B cell (primary cell): ENCODE measurements at regions not wholly inside any gene's neighbourhood (a gene's known extent, or its start where the extent isn't known, plus 50 kb on each side); places are given as distances from the start of the nearest gene placed in this dataset.

Source experiments
- ATAC-seq: fragments of 200-7000 bp; cut with Tn5 transposase; one replicate; pipeline ENCODE4 v1.10.0; 2021; ENCODE audit warnings: low read depth, mild to moderate bottlenecking, moderate number of reproducible peaks, moderate library complexity
- CTCF ChIA-PET: fragments of 350-600 bp; sonication (Branson Sonifier 250); formaldehyde crosslinking; loops from one replicate; lab custom pipeline; 2021; ENCODE audit warnings: antibody characterized with exemption, inconsistent platforms; lab: Charles Lee
- POLR2A ChIA-PET: fragments of 350-600 bp; sonication (Branson Sonifier 250); formaldehyde crosslinking; loops from one replicate; lab custom pipeline; 2021; ENCODE audit warnings: antibody characterized with exemption; lab: Charles Lee
- DNase-seq: peaks from one replicate; pipeline ENCODE4 v3.0.0; 2013
- H2AFZ ChIP-seq: 2 replicates; pipeline ENCODE4 v1.6.1; 2012; ENCODE audit warnings: mild to moderate bottlenecking, low read depth, low read length; ENCODE audit not compliant: insufficient read depth, poor library complexity, severe bottlenecking
- H3K27ac ChIP-seq, 2 donors: 1 replicate in 1 of 2; 2 replicates in 1 of 2; pipeline ENCODE4 v1.5.1; 2012 to 2013; ENCODE audit warnings: low read length in 2 of 2, mild to moderate bottlenecking in 2 of 2, moderate library complexity in 1 of 2
- H3K27me3 ChIP-seq, 4 experiments: fragments of 200-600 bp in 1 of 4; sonication (generic) in 1 of 4; replicated peaks in 1 of 4; 1 replicate in 2 of 4; 2 replicates in 2 of 4; pipeline versions ENCODE4 v1.6.1 to v1.7.0; 2013 to 2016; ENCODE audit warnings: low read length in 3 of 4, mild to moderate bottlenecking in 2 of 4, mixed read lengths in 1 of 4, moderate library complexity in 1 of 4; ENCODE audit not compliant: insufficient read depth in 4 of 4, control insufficient read depth in 3 of 4; ENCODE audit errors: control extremely low read depth in 1 of 4
- H3K36me3 ChIP-seq, 2 experiments: replicated peaks in 1 of 2; 1 replicate in 1 of 2; 2 replicates in 1 of 2; pipeline versions ENCODE4 v1.6.1 to v1.7.1; 2013; ENCODE audit warnings: low read length in 1 of 2; ENCODE audit not compliant: insufficient read depth in 2 of 2, control insufficient read depth in 1 of 2; ENCODE audit errors: control extremely low read depth in 1 of 2, extremely low read depth in 1 of 2
- H3K4me1 ChIP-seq, 2 donors: fragments of 200-600 bp in 1 of 2; sonication (generic) in 1 of 2; 1 replicate in 1 of 2; 2 replicates in 1 of 2; pipeline versions ENCODE4 v1.5.1 to v1.6.1; 2013 to 2017; ENCODE audit warnings: low read length in 2 of 2; ENCODE audit not compliant: control insufficient read depth in 2 of 2, insufficient read depth in 2 of 2
- H3K4me2 ChIP-seq: replicated peaks from 2 replicates; pipeline ENCODE3; 2012; ENCODE audit warnings: mild to moderate bottlenecking, low read depth, low read length; ENCODE audit not compliant: poor library complexity, severe bottlenecking
- H3K4me3 ChIP-seq, 5 experiments: fragments of 200-600 bp in 1 of 5; sonication (generic) in 1 of 5; 1 replicate in 3 of 5; 2 replicates in 2 of 5; pipeline versions ENCODE4 v1.5.1 to v1.7.0; 2011 to 2016; ENCODE audit warnings: low read length in 4 of 5, mild to moderate bottlenecking in 4 of 5, low read depth in 2 of 5, control low read depth in 1 of 5, moderate library complexity in 1 of 5; ENCODE audit not compliant: insufficient read depth in 1 of 5; ENCODE audit errors: control extremely low read depth in 1 of 5, extremely low read depth in 1 of 5
- H3K79me2 ChIP-seq: fragments of 200-600 bp; sonication (generic); one replicate; pipeline ENCODE4 v1.6.0; 2016; ENCODE audit warnings: low read length; ENCODE audit not compliant: control insufficient read depth, insufficient read depth
- H3K9ac ChIP-seq: fragments of 200-600 bp; sonication (generic); 2 replicates; pipeline ENCODE4 v1.6.1; 2017; ENCODE audit warnings: mild to moderate bottlenecking, low read length, moderate library complexity
- H3K9me3 ChIP-seq, 3 donors: one replicate each; pipeline versions ENCODE4 v1.6.1 to v1.7.1; 2013; ENCODE audit warnings: low read length in 2 of 3; ENCODE audit not compliant: control insufficient read depth in 2 of 3, insufficient read depth in 1 of 3; ENCODE audit errors: control extremely low read depth in 1 of 3
- H4K20me1 ChIP-seq: 2 replicates; pipeline ENCODE4 v1.6.0; 2012; ENCODE audit warnings: mild to moderate bottlenecking, low read length; ENCODE audit not compliant: insufficient read depth, control insufficient read depth, poor library complexity, severe bottlenecking
- H3K27ac Mint-ChIP-seq: one replicate; pipeline ENCODE4 v1.8.0; 2021; ENCODE audit warnings: mixed read lengths
- H3K27me3 Mint-ChIP-seq: one replicate; pipeline ENCODE4 v1.8.0; 2021; ENCODE audit warnings: mixed read lengths
- H3K4me1 Mint-ChIP-seq: one replicate; pipeline ENCODE4 v1.8.0; 2021; ENCODE audit warnings: mixed read lengths
- H3K4me3 Mint-ChIP-seq: one replicate; pipeline ENCODE4 v1.8.0; 2021; ENCODE audit warnings: mixed read lengths
- H3K9me3 Mint-ChIP-seq: one replicate; pipeline ENCODE4 v1.8.0; 2022; ENCODE audit warnings: mixed read lengths; ENCODE audit not compliant: insufficient read depth
- EZH2 ChIP-seq: IDR thresholded peaks from 2 replicates; pipeline ENCODE4 v1.6.1; 2012; ENCODE audit warnings: borderline replicate concordance, low read depth, mild to moderate bottlenecking, moderate library complexity, low read length; ENCODE audit not compliant: insufficient read depth, poor library complexity, severe bottlenecking
- WGBS: methylation state at CpG from one replicate; pipeline ENCODE4 v1.1.5; 2013; ENCODE audit warnings: missing lambda C conversion rate; ENCODE audit not compliant: insufficient coverage; 5-methylcytosine and 5-hydroxymethylcytosine counted together
- intact Hi-C: fragments of 100-400 bp; cut with micrococcal nuclease; formaldehyde crosslinking; loops from one replicate; pipeline ENCODE4 v1.10.0; 2022
- TF ChIP-seq, protein P1 (sequence below): fragments of 200-600 bp; IDR thresholded peaks from one replicate; pipeline ENCODE4 v1.8.0; 2022; ENCODE audit warnings: antibody characterized with exemption, mild to moderate bottlenecking

DNA sequence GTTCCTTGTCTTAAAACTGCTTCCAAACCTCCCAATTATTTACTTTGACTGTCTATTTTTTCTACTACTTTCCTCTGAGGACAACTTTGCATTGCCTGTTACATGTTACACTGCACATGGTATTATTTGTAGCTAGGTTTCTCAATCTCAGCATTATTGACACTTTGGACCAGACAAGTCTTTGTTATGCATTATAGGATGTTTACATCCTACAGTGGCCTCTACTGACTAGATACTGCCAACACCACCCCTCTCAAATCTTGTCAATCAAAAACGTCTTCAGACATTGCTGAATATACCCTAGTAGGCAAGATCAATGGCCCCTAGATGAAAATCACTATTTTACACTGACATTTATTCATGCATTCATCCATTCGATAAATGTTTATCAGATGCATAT is 129.6 kb upstream of the DNAJC10 start:
- peaks cover 12% of the 10 kb centered on the region for H3K27me3 Mint-ChIP-seq
- no peaks in the 10 kb centered on the region for H3K9me3 Mint-ChIP-seq
- H3K4me1 Mint-ChIP-seq: no peaks in the 10 kb centered on the region
- ATAC-seq: no peak
- ChIA-PET CTCF (no interaction called here), POLR2A (no interaction called here)
- no peak overlapping the region for H3K27ac Mint-ChIP-seq
- no peak for DNase-seq
- no peaks in the 10 kb centered on the region for H4K20me1 ChIP-seq
- no peaks in the 10 kb centered on the region for H3K27me3 ChIP-seq
- TF ChIP-seq EZH2: no peak
- TF ChIP-seq, protein P1, sequence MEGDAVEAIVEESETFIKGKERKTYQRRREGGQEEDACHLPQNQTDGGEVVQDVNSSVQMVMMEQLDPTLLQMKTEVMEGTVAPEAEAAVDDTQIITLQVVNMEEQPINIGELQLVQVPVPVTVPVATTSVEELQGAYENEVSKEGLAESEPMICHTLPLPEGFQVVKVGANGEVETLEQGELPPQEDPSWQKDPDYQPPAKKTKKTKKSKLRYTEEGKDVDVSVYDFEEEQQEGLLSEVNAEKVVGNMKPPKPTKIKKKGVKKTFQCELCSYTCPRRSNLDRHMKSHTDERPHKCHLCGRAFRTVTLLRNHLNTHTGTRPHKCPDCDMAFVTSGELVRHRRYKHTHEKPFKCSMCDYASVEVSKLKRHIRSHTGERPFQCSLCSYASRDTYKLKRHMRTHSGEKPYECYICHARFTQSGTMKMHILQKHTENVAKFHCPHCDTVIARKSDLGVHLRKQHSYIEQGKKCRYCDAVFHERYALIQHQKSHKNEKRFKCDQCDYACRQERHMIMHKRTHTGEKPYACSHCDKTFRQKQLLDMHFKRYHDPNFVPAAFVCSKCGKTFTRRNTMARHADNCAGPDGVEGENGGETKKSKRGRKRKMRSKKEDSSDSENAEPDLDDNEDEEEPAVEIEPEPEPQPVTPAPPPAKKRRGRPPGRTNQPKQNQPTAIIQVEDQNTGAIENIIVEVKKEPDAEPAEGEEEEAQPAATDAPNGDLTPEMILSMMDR: no peak
- no peak overlapping the region for H3K9ac ChIP-seq
- H2AFZ ChIP-seq: no peak overlapping the region
- no peak overlapping the region for H3K4me2 ChIP-seq
- no CpG with 5 or more reads among the region's 2 CpGs for WGBS
- H3K79me2 ChIP-seq: no peaks in the 10 kb centered on the region
- H3K9me3 ChIP-seq: peaks cover 0 to 1% (median 0%) of the 10 kb centered on the region in 3 donors
- no peak overlapping the region for H3K4me3 ChIP-seq
- intact Hi-C loops: no loop called here
- no peak overlapping the region for H3K27ac ChIP-seq
- H3K36me3 ChIP-seq: no peaks in the 10 kb centered on the region
- no peaks in the 10 kb centered on the region for H3K4me1 ChIP-seq
- H3K4me3 Mint-ChIP-seq: no peak overlapping the region

DNA sequence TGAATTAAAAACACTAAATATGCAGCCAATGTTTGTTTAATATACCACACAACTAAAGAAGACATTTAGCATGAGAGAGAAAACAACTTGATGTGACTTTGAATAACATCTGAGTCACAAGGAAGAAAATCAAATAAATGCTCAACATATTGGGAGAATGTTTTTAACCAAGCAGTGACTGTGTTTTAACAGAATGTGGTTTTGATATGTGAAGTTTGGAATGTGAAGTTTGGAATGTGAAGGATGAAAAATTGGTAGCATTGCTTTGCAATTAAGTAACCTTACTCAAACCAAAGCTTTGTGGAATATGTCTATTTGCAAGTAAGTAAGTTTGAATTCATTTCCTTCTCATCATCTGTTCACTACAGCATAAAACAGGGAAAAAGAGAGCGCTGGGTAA is 128.2 kb upstream of the DNAJC10 start:
- H3K36me3 ChIP-seq: no peaks in the 10 kb centered on the region
- H3K4me2 ChIP-seq: no peak overlapping the region
- H3K27ac Mint-ChIP-seq: no peak overlapping the region
- no peaks in the 10 kb centered on the region for H3K79me2 ChIP-seq
- intact Hi-C loops: no loop called here
- POLR2A ChIA-PET: no interaction called here
- WGBS: no CpG with 5 or more reads among the region's 1 CpG
- no peak for ATAC-seq
- no peaks in the 10 kb centered on the region for H4K20me1 ChIP-seq
- H3K27ac ChIP-seq: no peak overlapping the region
- no peaks in the 10 kb centered on the region for H3K4me1 Mint-ChIP-seq
- peaks cover 12% of the 10 kb centered on the region for H3K27me3 Mint-ChIP-seq
- H3K9me3 Mint-ChIP-seq: no peaks in the 10 kb centered on the region
- no peaks in the 10 kb centered on the region for H3K4me1 ChIP-seq
- H3K27me3 ChIP-seq: no peaks in the 10 kb centered on the region
- H2AFZ ChIP-seq: no peak overlapping the region
- no peak overlapping the region for H3K4me3 ChIP-seq
- H3K9ac ChIP-seq: no peak overlapping the region
- CTCF ChIA-PET: no interaction called here
- TF ChIP-seq EZH2: no peak
- TF ChIP-seq, protein P1: no peak
- no peak overlapping the region for H3K4me3 Mint-ChIP-seq
- no peak for DNase-seq
- peaks cover 0 to 1% (median 0%) of the 10 kb centered on the region in 3 donors for H3K9me3 ChIP-seq
